ENCODE measurements at regions not wholly inside any gene's neighbourhood (a gene's known extent, or its start where the extent isn't known, plus 50 kb on each side); places are given as distances from the start of the nearest gene placed in this dataset.

GRCh38 chr16:73225983-73226382, 178.1 kb upstream of the ZFHX3 start:
- Histone ChIP-seq H3K4me2 (no peak overlapping the region), H3K27me3 (no peaks in the 10 kb centered on the region), H3K36me3 (no peaks in the 10 kb centered on the region), H3K27ac (no peak overlapping the region), H3K4me3 (no peak overlapping the region), H4K20me1 (no peaks in the 10 kb centered on the region), H3K4me1 (no peaks in the 10 kb centered on the region), H3K9me3 (no peaks in the 10 kb centered on the region), H3K9ac (no peak overlapping the region)
- no peak for TF ChIP-seq Cebpa-rat (IDR thresholded peaks at IDR 0.05)

DNA sequence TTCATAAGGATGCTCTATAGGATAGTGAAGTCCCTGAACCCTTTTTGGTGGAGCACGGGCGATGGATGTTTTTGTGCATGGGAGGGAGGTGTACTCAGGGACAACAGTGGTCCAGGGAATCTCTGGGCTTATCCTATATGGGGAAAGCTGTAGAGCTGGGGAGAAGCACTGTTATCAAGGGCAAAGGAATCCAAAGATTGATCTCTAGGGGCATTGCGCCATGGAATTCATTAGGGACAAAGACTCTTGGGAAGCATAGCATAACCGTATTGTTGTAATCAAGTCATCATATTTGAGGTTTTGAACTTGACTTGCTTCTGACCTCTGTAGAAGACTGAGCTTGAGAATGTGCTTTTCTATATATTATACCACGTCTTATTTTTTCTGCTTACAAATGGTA, 172.9 kb upstream of the ZFHX3 start:
- Histone ChIP-seq H3K27me3 (no peaks in the 10 kb centered on the region), H4K20me1 (no peaks in the 10 kb centered on the region), H3K9me3 (peaks cover 8% of the 10 kb centered on the region), H3K4me1 (no peaks in the 10 kb centered on the region), H3K4me2 (no peak overlapping the region), H3K4me3 (no peak overlapping the region), H3K9ac (no peak overlapping the region), H3K27ac (no peak overlapping the region), H3K36me3 (no peaks in the 10 kb centered on the region)
- no peak for TF ChIP-seq Cebpa-rat (IDR thresholded peaks at IDR 0.05)

GRCh38 chr16:73219176-73219575, 171.2 kb upstream of the ZFHX3 start:
- Histone ChIP-seq H3K9me3 (peaks cover 15% of the 10 kb centered on the region), H3K9ac (no peak overlapping the region), H3K27me3 (no peaks in the 10 kb centered on the region), H3K4me2 (no peak overlapping the region), H3K4me1 (no peaks in the 10 kb centered on the region), H4K20me1 (no peaks in the 10 kb centered on the region), H3K4me3 (no peak overlapping the region), H3K27ac (no peak overlapping the region), H3K36me3 (no peaks in the 10 kb centered on the region)
- TF ChIP-seq Cebpa-rat (IDR thresholded peaks at IDR 0.05) = no peak

GRCh38 chr16:73217654-73218053, 169.7 kb upstream of the ZFHX3 start:
- Histone ChIP-seq H3K27ac (no peak overlapping the region), H3K9me3 (peaks cover 15% of the 10 kb centered on the region), H4K20me1 (no peaks in the 10 kb centered on the region), H3K4me3 (no peak overlapping the region), H3K27me3 (no peaks in the 10 kb centered on the region), H3K4me2 (no peak overlapping the region), H3K4me1 (no peaks in the 10 kb centered on the region), H3K9ac (no peak overlapping the region), H3K36me3 (no peaks in the 10 kb centered on the region)
- no peak for TF ChIP-seq Cebpa-rat (IDR thresholded peaks at IDR 0.05)

DNA sequence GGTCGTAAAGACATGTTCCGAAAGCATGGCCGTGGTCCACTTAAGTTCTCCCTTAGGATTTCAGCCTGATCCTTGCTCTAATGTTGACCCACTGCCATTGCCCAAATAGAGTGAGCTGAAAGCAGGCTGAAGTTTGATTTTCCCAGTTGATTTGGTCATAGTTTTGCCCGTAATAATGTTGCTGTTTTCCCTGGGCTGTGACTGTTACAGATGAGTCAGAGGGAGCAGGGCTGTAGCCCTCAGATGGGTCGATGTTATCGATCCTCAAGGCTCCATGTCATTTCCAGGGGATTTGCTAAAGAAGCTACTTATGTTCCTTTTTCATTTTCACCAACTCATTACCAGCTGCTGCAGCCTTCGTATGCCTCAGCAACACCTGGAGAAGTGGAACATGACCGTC, 169.0 kb upstream of the ZFHX3 start:
- no peak overlapping the region for H3K4me3 ChIP-seq
- TF ChIP-seq Cebpa-rat (IDR thresholded peaks at IDR 0.05) = no peak
- no peak overlapping the region for H3K27ac ChIP-seq
- no peak overlapping the region for H3K9ac ChIP-seq
- H4K20me1 ChIP-seq = no peaks in the 10 kb centered on the region
- H3K9me3 ChIP-seq = peaks cover 15% of the 10 kb centered on the region
- H3K27me3 ChIP-seq = no peaks in the 10 kb centered on the region
- H3K4me2 ChIP-seq = no peak overlapping the region
- H3K4me1 ChIP-seq = no peaks in the 10 kb centered on the region
- no peaks in the 10 kb centered on the region for H3K36me3 ChIP-seq

DNA sequence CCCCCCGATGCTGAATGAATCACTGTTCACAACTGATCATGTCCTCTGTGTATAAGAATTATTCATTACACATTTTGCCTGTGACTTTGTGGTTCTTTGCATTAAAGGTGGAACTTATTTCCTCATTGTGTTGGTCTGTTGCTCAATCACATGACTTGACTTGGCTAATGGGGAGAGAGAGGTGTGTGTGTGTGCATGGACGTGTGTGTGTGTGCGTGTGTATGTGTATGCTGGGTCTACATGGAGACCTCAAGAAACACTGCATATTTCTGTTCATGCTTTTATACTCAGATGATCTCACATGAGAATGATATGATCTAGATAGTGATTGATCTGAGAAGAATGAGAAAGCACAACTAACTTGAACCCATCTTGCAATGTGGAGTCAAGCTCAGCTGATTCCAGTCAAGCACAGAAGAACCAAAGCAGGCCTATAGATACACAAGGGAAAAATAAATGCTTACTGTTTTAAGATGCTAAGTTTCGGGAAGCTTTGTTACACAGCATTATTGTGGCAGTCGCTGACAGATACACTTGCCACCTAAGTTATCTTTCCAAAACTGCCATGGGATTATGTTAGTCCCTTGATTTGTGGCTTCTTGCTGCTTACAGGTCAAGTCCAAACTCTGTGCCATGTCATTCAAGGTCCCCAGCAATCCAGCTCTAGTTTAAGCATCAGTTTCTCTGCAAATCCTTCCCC, 167.9 kb upstream of the ZFHX3 start:
- Histone ChIP-seq H4K20me1 (no peaks in the 10 kb centered on the region), H3K4me1 (peaks cover 2% of the 10 kb centered on the region), H3K27ac (no peak overlapping the region), H3K9me3 (peaks cover 15% of the 10 kb centered on the region), H3K27me3 (no peaks in the 10 kb centered on the region), H3K9ac (no peak overlapping the region), H3K36me3 (no peaks in the 10 kb centered on the region), H3K4me3 (no peak overlapping the region), H3K4me2 (no peak overlapping the region)
- no peak for TF ChIP-seq Cebpa-rat (IDR thresholded peaks at IDR 0.05)

DNA sequence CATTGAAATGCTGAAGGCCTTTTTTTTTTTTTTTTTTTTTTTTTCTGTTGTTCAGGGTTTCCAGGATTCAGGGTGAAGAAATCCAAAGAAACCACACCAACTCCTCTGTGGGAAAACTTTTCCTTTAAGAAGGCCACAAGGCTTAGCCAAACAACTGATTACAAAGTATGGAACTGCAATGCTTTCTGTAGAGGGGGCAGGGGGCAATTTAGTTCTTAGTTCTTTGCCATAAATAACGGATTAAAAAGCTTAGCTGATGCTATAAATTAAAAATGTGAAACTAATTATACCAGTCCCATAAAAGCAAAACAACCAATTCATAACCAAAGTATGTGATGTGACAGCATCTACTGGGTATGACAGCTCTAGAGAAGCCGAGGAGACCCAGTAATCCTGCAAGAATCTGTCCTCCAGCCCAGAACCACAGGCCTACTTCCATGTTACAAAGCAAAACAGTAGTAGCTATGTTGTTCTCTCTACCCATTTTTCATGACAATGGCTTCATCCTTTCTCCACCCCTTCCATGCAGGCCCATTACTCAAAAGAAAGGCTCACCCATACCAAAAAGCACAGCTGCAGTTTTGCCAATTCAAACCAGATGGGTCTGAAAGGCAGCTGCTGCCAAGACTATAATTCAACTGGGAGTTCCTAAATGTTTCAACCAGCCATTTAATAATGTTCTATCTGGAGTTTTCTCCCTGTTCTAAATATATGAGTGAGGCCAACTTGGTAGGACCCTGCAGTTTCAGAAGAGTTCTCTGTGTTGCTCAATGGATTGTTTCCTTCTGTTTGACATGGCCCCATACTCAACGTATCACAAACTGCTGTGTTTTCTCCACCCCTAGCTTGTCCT, 167.1 kb upstream of the ZFHX3 start:
- peaks cover 15% of the 10 kb centered on the region for H3K9me3 ChIP-seq
- H3K9ac ChIP-seq = no peak overlapping the region
- no peaks in the 10 kb centered on the region for H4K20me1 ChIP-seq
- no peak for TF ChIP-seq Cebpa-rat (IDR thresholded peaks at IDR 0.05)
- no peak overlapping the region for H3K27ac ChIP-seq
- no peaks in the 10 kb centered on the region for H3K36me3 ChIP-seq
- H3K27me3 ChIP-seq = no peaks in the 10 kb centered on the region
- no peak overlapping the region for H3K4me2 ChIP-seq
- no peak overlapping the region for H3K4me3 ChIP-seq
- H3K4me1 ChIP-seq = peaks cover 10% of the 10 kb centered on the region

- no peak overlapping the region for H3K4me2 ChIP-seq
- H3K27ac ChIP-seq = no peak overlapping the region
Measured at GRCh38 chr16:73213732-73214455, 166.0 kb upstream of the ZFHX3 start.

DNA sequence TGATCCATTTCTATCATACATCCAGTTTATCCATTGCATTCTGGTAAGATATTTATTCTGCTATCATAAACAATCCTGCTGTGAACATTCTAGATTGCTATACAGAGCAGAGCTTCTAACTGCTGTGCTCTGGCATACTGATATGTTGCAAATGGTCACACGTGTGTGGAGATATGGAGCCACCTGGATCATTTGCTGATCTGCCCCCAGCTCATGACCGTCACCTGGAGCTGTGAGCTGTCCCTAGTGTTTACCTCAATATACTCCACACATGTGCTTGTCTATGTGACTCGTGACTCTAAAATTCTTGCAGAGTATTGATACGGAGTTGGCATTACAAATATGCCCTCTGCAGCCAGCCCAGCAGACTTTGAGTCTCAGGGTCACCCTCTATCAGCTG, 164.5 kb upstream of the ZFHX3 start:
- Histone ChIP-seq H3K27me3 (no peaks in the 10 kb centered on the region), H3K9me3 (peaks cover 15% of the 10 kb centered on the region), H4K20me1 (no peaks in the 10 kb centered on the region), H3K9ac (no peak overlapping the region), H3K4me1 (peaks cover 10% of the 10 kb centered on the region), H3K36me3 (no peaks in the 10 kb centered on the region), H3K27ac (no peak overlapping the region), H3K4me2 (no peak overlapping the region), H3K4me3 (no peak overlapping the region)
- no peak for TF ChIP-seq Cebpa-rat (IDR thresholded peaks at IDR 0.05)

More at GRCh38 chr16:73213732-73214455, 166.0 kb upstream of the ZFHX3 start:
- H3K36me3 ChIP-seq = no peaks in the 10 kb centered on the region
- no peak overlapping the region for H3K9ac ChIP-seq
- H3K9me3 ChIP-seq = peaks cover 15% of the 10 kb centered on the region
- H4K20me1 ChIP-seq = no peaks in the 10 kb centered on the region
- TF ChIP-seq Cebpa-rat (IDR thresholded peaks at IDR 0.05) = no peak
- H3K4me3 ChIP-seq = no peak overlapping the region
- peaks cover 10% of the 10 kb centered on the region for H3K4me1 ChIP-seq
- no peaks in the 10 kb centered on the region for H3K27me3 ChIP-seq

- Histone ChIP-seq H4K20me1 (no peaks in the 10 kb centered on the region), H3K9me3 (peaks cover 5% of the 10 kb centered on the region), H3K27ac (no peak overlapping the region), H3K4me1 (peaks cover 10% of the 10 kb centered on the region), H3K36me3 (no peaks in the 10 kb centered on the region), H3K9ac (no peak overlapping the region), H3K4me3 (no peak overlapping the region), H3K4me2 (no peak overlapping the region), H3K27me3 (no peaks in the 10 kb centered on the region)
- no peak for TF ChIP-seq Cebpa-rat (IDR thresholded peaks at IDR 0.05)
Measured at GRCh38 chr16:73210686-73211085, 162.8 kb upstream of the ZFHX3 start.

All from BLaER1 (cell line).